ENCODE measurements at regions not wholly inside any gene's neighbourhood (a gene's known extent, or its start where the extent isn't known, plus 50 kb on each side); places are given as distances from the start of the nearest gene placed in this dataset.

DNA sequence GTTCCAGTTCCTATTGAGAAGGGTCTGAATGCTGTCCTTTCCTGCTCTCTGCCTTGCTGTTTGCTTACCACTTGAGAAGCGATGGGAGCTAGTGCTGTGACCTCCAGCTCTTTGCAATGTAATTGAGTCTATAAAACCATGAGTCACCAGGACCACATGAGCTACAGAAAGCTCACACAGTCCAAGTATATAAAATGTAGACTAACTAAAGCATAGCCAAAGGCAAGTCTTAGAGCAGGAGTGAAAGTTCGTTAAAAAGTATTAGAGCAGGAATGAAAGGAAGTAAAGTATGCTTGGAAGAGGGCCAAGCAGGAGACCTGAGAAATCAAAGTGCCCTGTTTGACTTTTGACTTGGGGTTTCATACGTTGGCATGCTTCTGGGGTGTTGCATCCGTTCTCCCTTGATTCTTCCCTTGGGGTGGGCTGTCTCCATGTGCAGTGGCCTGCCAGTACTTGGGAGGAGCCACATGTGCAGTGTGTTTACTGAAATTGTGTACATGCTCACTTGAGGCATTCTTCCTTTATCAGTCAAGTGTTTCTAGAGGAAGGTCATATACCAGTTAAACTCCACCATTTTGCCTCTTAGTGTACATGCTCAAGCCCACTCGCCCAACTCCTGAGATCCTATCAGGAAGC, 71.3 kb upstream of the KIT start:
- TF ChIP-seq, protein P1, sequence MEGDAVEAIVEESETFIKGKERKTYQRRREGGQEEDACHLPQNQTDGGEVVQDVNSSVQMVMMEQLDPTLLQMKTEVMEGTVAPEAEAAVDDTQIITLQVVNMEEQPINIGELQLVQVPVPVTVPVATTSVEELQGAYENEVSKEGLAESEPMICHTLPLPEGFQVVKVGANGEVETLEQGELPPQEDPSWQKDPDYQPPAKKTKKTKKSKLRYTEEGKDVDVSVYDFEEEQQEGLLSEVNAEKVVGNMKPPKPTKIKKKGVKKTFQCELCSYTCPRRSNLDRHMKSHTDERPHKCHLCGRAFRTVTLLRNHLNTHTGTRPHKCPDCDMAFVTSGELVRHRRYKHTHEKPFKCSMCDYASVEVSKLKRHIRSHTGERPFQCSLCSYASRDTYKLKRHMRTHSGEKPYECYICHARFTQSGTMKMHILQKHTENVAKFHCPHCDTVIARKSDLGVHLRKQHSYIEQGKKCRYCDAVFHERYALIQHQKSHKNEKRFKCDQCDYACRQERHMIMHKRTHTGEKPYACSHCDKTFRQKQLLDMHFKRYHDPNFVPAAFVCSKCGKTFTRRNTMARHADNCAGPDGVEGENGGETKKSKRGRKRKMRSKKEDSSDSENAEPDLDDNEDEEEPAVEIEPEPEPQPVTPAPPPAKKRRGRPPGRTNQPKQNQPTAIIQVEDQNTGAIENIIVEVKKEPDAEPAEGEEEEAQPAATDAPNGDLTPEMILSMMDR (IDR thresholded peaks at IDR 0.05; ENCODE audit: borderline replicate concordance, extremely low read depth, low read length, poor library complexity, severe bottlenecking), result no peak
- no peak for TF ChIP-seq EZH2 (IDR thresholded peaks at IDR 0.05; ENCODE audit: borderline replicate concordance, low read depth, low read length, severe bottlenecking)
